Thyroid gland (tissue), 4 donors: ENCODE measurements at regions not wholly inside any gene's neighbourhood (a gene's known extent, or its start where the extent isn't known, plus 50 kb on each side); places are given as distances from the start of the nearest gene placed in this dataset.

Experiments
- POLR2A ChIP-seq, 2 donors: fragments of 450-650 bp; IDR thresholded peaks; one replicate each; pipeline ENCODE4 v1.6.1; 2017; ENCODE audit warnings: antibody characterized with exemption in 2 of 2, mild to moderate bottlenecking in 2 of 2, moderate library complexity in 1 of 2
- TF ChIP-seq, protein P1 (sequence below), 6 experiments: fragments of 200-600 bp in 3 of 6; fragments of 450-650 bp in 3 of 6; sonication (generic) in 3 of 6; IDR thresholded peaks; one replicate each; pipeline ENCODE4 v1.5.1; 2016 to 2019; ENCODE audit warnings: antibody characterized with exemption in 6 of 6, mild to moderate bottlenecking in 2 of 6, inconsistent platforms in 1 of 6, moderate library complexity in 1 of 6

DNA sequence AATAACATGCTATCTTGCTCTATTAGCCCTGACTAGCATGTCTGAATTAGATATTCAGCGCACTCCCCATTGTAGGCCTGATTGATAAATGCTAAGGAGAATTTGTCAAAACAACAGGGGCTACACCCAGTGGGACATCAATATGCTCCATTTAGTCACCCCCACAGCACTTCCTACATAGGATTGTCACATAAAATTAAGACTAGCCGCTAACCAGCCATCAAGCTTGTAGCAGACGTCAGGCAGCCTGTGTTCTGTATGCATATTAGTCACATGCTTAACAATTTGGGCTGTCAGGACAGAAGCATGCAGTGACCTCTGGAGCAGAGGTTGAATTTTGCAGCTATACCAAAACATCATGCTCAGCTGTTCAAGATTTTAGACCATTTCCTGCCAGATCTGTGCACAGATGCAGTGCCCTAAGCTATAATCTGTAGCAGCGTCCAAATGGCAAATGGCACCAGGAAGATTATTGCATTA, 197.4 kb upstream of the ISL1 start:
- TF ChIP-seq, protein P1, sequence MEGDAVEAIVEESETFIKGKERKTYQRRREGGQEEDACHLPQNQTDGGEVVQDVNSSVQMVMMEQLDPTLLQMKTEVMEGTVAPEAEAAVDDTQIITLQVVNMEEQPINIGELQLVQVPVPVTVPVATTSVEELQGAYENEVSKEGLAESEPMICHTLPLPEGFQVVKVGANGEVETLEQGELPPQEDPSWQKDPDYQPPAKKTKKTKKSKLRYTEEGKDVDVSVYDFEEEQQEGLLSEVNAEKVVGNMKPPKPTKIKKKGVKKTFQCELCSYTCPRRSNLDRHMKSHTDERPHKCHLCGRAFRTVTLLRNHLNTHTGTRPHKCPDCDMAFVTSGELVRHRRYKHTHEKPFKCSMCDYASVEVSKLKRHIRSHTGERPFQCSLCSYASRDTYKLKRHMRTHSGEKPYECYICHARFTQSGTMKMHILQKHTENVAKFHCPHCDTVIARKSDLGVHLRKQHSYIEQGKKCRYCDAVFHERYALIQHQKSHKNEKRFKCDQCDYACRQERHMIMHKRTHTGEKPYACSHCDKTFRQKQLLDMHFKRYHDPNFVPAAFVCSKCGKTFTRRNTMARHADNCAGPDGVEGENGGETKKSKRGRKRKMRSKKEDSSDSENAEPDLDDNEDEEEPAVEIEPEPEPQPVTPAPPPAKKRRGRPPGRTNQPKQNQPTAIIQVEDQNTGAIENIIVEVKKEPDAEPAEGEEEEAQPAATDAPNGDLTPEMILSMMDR (IDR thresholded peaks at IDR 0.05) = no peak
- no peak for TF ChIP-seq POLR2A (IDR thresholded peaks at IDR 0.05)
